T-cell (primary cell): ENCODE measurements at regions not wholly inside any gene's neighbourhood (a gene's known extent, or its start where the extent isn't known, plus 50 kb on each side); places are given as distances from the start of the nearest gene placed in this dataset.

Source experiments
- ATAC-seq, 4 experiments: fragments of 200-7000 bp in 3 of 4; fragments of 150-1000 bp in 1 of 4; cut with Tn5 transposase; replicated peaks in 1 of 4; 1 replicate in 3 of 4; 2 replicates in 1 of 4; pipeline ENCODE4 v1.10.0; 2021; ENCODE audit warnings: moderate library complexity in 3 of 4, mild to moderate bottlenecking in 2 of 4, moderate number of reproducible peaks in 1 of 4
- CTCF ChIA-PET, 2 donors: fragments of 300-600 bp; sonication (Branson Sonifier 250); formaldehyde crosslinking; loops; one replicate each; lab custom pipeline; 2022; ENCODE audit warnings: antibody characterized with exemption in 2 of 2; lab: Charles Lee
- POLR2A ChIA-PET, 2 donors: fragments of 300-600 bp; sonication (Branson Sonifier 250); formaldehyde crosslinking; loops; one replicate each; lab custom pipeline; 2022; ENCODE audit warnings: antibody characterized with exemption in 2 of 2; lab: Charles Lee
- DNase-seq, 35 experiments: peaks; one replicate each; pipeline versions ENCODE4 v3.0.0 to v3.0.0-alpha.2; 2013 to 2023
- H3K27ac ChIP-seq: one replicate; pipeline ENCODE4 v1.5.1; 2013; ENCODE audit warnings: low read length
- H3K27me3 ChIP-seq, 2 experiments: replicated peaks in 1 of 2; 1 replicate in 1 of 2; 2 replicates in 1 of 2; pipeline versions ENCODE4 v1.6.1 to v1.7.0; 2013; ENCODE audit warnings: low read length in 1 of 2, mixed read lengths in 1 of 2; ENCODE audit not compliant: control insufficient read depth in 2 of 2, insufficient read depth in 2 of 2; ENCODE audit errors: extremely low read depth in 1 of 2
- H3K36me3 ChIP-seq, 2 donors: 1 replicate in 1 of 2; 2 replicates in 1 of 2; pipeline versions ENCODE4 v1.6.1 to v1.7.0; 2013; ENCODE audit warnings: low read length in 1 of 2; ENCODE audit not compliant: control insufficient read depth in 2 of 2, insufficient read depth in 1 of 2; ENCODE audit errors: extremely low read depth in 1 of 2
- H3K4me1 ChIP-seq, 2 experiments: 1 replicate in 1 of 2; 2 replicates in 1 of 2; pipeline versions ENCODE4 v1.6.1 to v1.7.0; 2013; ENCODE audit warnings: low read length in 2 of 2, mixed read lengths in 1 of 2; ENCODE audit not compliant: insufficient read depth in 2 of 2, control insufficient read depth in 1 of 2; ENCODE audit errors: extremely low read depth in 1 of 2
- H3K4me3 ChIP-seq, 2 donors: 1 replicate in 1 of 2; 2 replicates in 1 of 2; pipeline versions ENCODE4 v1.5.1 to v1.7.0; 2013; ENCODE audit warnings: mild to moderate bottlenecking in 2 of 2, low read length in 1 of 2, moderate library complexity in 1 of 2; ENCODE audit not compliant: control insufficient read depth in 1 of 2; ENCODE audit errors: extremely low read depth in 1 of 2
- H3K9me3 ChIP-seq: 2 replicates; pipeline ENCODE4 v1.7.0; 2013
- H3K27ac Mint-ChIP-seq, 2 donors: one replicate each; pipeline ENCODE4 v1.8.0; 2020 to 2021; ENCODE audit warnings: mild to moderate bottlenecking in 2 of 2, mixed read lengths in 2 of 2
- H3K27me3 Mint-ChIP-seq, 2 donors: one replicate each; pipeline ENCODE4 v1.8.0; 2021 to 2022; ENCODE audit warnings: mixed read lengths in 2 of 2
- H3K36me3 Mint-ChIP-seq: one replicate; pipeline ENCODE4 v1.8.0; 2021; ENCODE audit warnings: mixed read lengths
- H3K4me1 Mint-ChIP-seq, 3 donors: one replicate each; pipeline ENCODE4 v1.8.0; 2020 to 2022; ENCODE audit warnings: mixed read lengths in 3 of 3, mild to moderate bottlenecking in 1 of 3
- H3K4me3 Mint-ChIP-seq, 3 donors: one replicate each; pipeline ENCODE4 v1.8.0; 2020 to 2022; ENCODE audit warnings: mild to moderate bottlenecking in 3 of 3, mixed read lengths in 3 of 3, moderate library complexity in 3 of 3
- H3K9me3 Mint-ChIP-seq, 3 donors: one replicate each; pipeline ENCODE4 v1.8.0; 2020 to 2022; ENCODE audit warnings: mixed read lengths in 3 of 3
- whole genome bisulfite sequencing: methylation state at CpG from one replicate; pipeline ENCODE4 v1.1.5; 2013; ENCODE audit warnings: missing lambda C conversion rate; ENCODE audit not compliant: insufficient coverage; 5-methylcytosine and 5-hydroxymethylcytosine counted together

GRCh38 chr5:2511706-2512105, 239.8 kb downstream of the IRX2 start:
- Histone ChIP-seq H3K9me3 (no peaks in the 10 kb centered on the region), H3K27ac (no peak overlapping the region), H3K36me3 (no peaks in the 10 kb centered on the region), H3K4me3 (no peak overlapping the region), H3K27me3 (peaks cover 0 to 2% of the 10 kb centered on the region in 2 experiments), H3K4me1 (no peaks in the 10 kb centered on the region)
- Mint-ChIP-seq H3K36me3 (no peaks in the 10 kb centered on the region), H3K27me3 (peaks cover 0 to 8% of the 10 kb centered on the region in 2 donors), H3K27ac (no peak overlapping the region), H3K9me3 (no peaks in the 10 kb centered on the region), H3K4me3 (no peak overlapping the region), H3K4me1 (no peaks in the 10 kb centered on the region)
- CTCF ChIA-PET, result no interaction called here
- WGBS, result 78% methylated on average over 4 of the region's 5 CpGs
- POLR2A ChIA-PET, result no interaction called here
- no peak for ATAC-seq
- DNase-seq, result no peak

- peaks cover 0 to 1% of the 10 kb centered on the region in 2 experiments for H3K27me3 ChIP-seq
- no peak overlapping the region for H3K4me3 ChIP-seq
- no peaks in the 10 kb centered on the region for H3K4me1 ChIP-seq
- no peaks in the 10 kb centered on the region for H3K36me3 Mint-ChIP-seq
- H3K27ac Mint-ChIP-seq, result no peak overlapping the region
- no peak overlapping the region for H3K27ac ChIP-seq
- 81% methylated on average over 7 of the region's 8 CpGs for WGBS
- no peaks in the 10 kb centered on the region for H3K4me1 Mint-ChIP-seq
- no peaks in the 10 kb centered on the region for H3K36me3 ChIP-seq
- H3K27me3 Mint-ChIP-seq, result peaks cover 0 to 8% of the 10 kb centered on the region in 2 donors
- ChIA-PET POLR2A (no interaction called here), CTCF (no interaction called here)
- H3K9me3 Mint-ChIP-seq, result no peaks in the 10 kb centered on the region
- ATAC-seq, result no peak
- H3K9me3 ChIP-seq, result no peaks in the 10 kb centered on the region
- DNase-seq, result no peak
- H3K4me3 Mint-ChIP-seq, result no peak overlapping the region
These were observed 240.4 kb downstream of the IRX2 start for GRCh38 chr5:2511126-2511525.

GRCh38 chr5:2509527-2509926, 241.9 kb downstream of the IRX2 start:
- Histone ChIP-seq H3K4me3 (no peak overlapping the region), H3K4me1 (no peaks in the 10 kb centered on the region), H3K9me3 (no peaks in the 10 kb centered on the region), H3K27me3 (no peaks in the 10 kb centered on the region), H3K27ac (no peak overlapping the region), H3K36me3 (no peaks in the 10 kb centered on the region)
- Mint-ChIP-seq H3K4me1 (no peaks in the 10 kb centered on the region), H3K9me3 (no peaks in the 10 kb centered on the region), H3K27ac (no peak overlapping the region), H3K4me3 (no peak overlapping the region), H3K36me3 (no peaks in the 10 kb centered on the region), H3K27me3 (peaks cover 0 to 5% of the 10 kb centered on the region in 2 donors)
- WGBS, result 64% methylated on average over 6 of the region's 6 CpGs
- ATAC-seq (no peak), DNase-seq (no peak)
- ChIA-PET POLR2A (no interaction called here), CTCF (no interaction called here)

- 78% methylated on average over 5 of the region's 12 CpGs for WGBS
These were observed 243.0 kb downstream of the IRX2 start for GRCh38 chr5:2508514-2508913.

GRCh38 chr5:2507611-2508010, 243.9 kb downstream of the IRX2 start:
- Mint-ChIP-seq H3K36me3 (no peaks in the 10 kb centered on the region), H3K4me3 (no peak overlapping the region), H3K27ac (no peak overlapping the region), H3K4me1 (no peaks in the 10 kb centered on the region), H3K27me3 (peaks cover 0 to 5% of the 10 kb centered on the region in 2 donors), H3K9me3 (no peaks in the 10 kb centered on the region)
- Histone ChIP-seq H3K27ac (no peak overlapping the region), H3K4me3 (no peak overlapping the region), H3K4me1 (no peaks in the 10 kb centered on the region), H3K36me3 (no peaks in the 10 kb centered on the region), H3K27me3 (no peaks in the 10 kb centered on the region), H3K9me3 (no peaks in the 10 kb centered on the region)
- ChIA-PET POLR2A (no interaction called here), CTCF (no interaction called here)
- 55% methylated on average over 5 of the region's 5 CpGs for WGBS
- no peak for DNase-seq
- ATAC-seq, result no peak

More at GRCh38 chr5:2508514-2508913, 243.0 kb downstream of the IRX2 start:
- Histone ChIP-seq H3K27ac (no peak overlapping the region), H3K36me3 (no peaks in the 10 kb centered on the region), H3K4me1 (no peaks in the 10 kb centered on the region), H3K9me3 (no peaks in the 10 kb centered on the region), H3K4me3 (no peak overlapping the region), H3K27me3 (no peaks in the 10 kb centered on the region)
- ATAC-seq (no peak), DNase-seq (no peak)
- H3K4me1 Mint-ChIP-seq, result no peaks in the 10 kb centered on the region
- H3K27me3 Mint-ChIP-seq, result peaks cover 0 to 5% of the 10 kb centered on the region in 2 donors
- ChIA-PET CTCF (no interaction called here), POLR2A (no interaction called here)
- H3K36me3 Mint-ChIP-seq, result no peaks in the 10 kb centered on the region
- H3K27ac Mint-ChIP-seq, result no peak overlapping the region
- no peak overlapping the region for H3K4me3 Mint-ChIP-seq
- no peaks in the 10 kb centered on the region for H3K9me3 Mint-ChIP-seq

- WGBS, result 64% methylated on average over 4 of the region's 7 CpGs
- no peaks in the 10 kb centered on the region for H3K4me1 ChIP-seq
- peaks cover 0 to 5% of the 10 kb centered on the region in 2 donors for H3K27me3 Mint-ChIP-seq
- no peaks in the 10 kb centered on the region for H3K27me3 ChIP-seq
- H3K4me3 Mint-ChIP-seq, result no peak overlapping the region
- H3K4me1 Mint-ChIP-seq, result no peaks in the 10 kb centered on the region
- no peaks in the 10 kb centered on the region for H3K9me3 ChIP-seq
- H3K36me3 ChIP-seq, result no peaks in the 10 kb centered on the region
- ATAC-seq (no peak), DNase-seq (no peak)
- no peaks in the 10 kb centered on the region for H3K9me3 Mint-ChIP-seq
- H3K27ac ChIP-seq, result no peak overlapping the region
- H3K36me3 Mint-ChIP-seq, result no peaks in the 10 kb centered on the region
- H3K27ac Mint-ChIP-seq, result no peak overlapping the region
- ChIA-PET CTCF (no interaction called here), POLR2A (no interaction called here)
- no peak overlapping the region for H3K4me3 ChIP-seq
These were observed 244.9 kb downstream of the IRX2 start for GRCh38 chr5:2506603-2507002.

GRCh38 chr5:2505217-2505616, 246.3 kb downstream of the IRX2 start:
- H3K27me3 ChIP-seq, result no peaks in the 10 kb centered on the region
- no peak overlapping the region for H3K27ac Mint-ChIP-seq
- WGBS, result 79% methylated on average over 7 of the region's 10 CpGs
- no peak overlapping the region for H3K4me3 Mint-ChIP-seq
- ATAC-seq, result no peak
- no peaks in the 10 kb centered on the region for H3K9me3 Mint-ChIP-seq
- no peak overlapping the region for H3K27ac ChIP-seq
- no peak overlapping the region for H3K4me3 ChIP-seq
- H3K4me1 ChIP-seq, result no peaks in the 10 kb centered on the region
- ChIA-PET CTCF (no interaction called here), POLR2A (no interaction called here)
- H3K36me3 ChIP-seq, result no peaks in the 10 kb centered on the region
- no peak for DNase-seq
- no peaks in the 10 kb centered on the region for H3K4me1 Mint-ChIP-seq
- no peaks in the 10 kb centered on the region for H3K9me3 ChIP-seq
- no peaks in the 10 kb centered on the region for H3K36me3 Mint-ChIP-seq
- peaks cover 0 to 5% of the 10 kb centered on the region in 2 donors for H3K27me3 Mint-ChIP-seq
